GM12864 (cell line): ENCODE measurements at regions not wholly inside any gene's neighbourhood (a gene's known extent, or its start where the extent isn't known, plus 50 kb on each side); places are given as distances from the start of the nearest gene placed in this dataset.

Source experiments
- DNase-seq: peaks from one replicate; pipeline ENCODE4 v3.0.0-alpha.2; 2011; ENCODE audit warnings: low read depth
- H3K4me3 ChIP-seq: 2 replicates; pipeline ENCODE4 v1.5.1; 2011; ENCODE audit warnings: mild to moderate bottlenecking, low read depth, low read length, control low read depth
- TF ChIP-seq, protein P1 (sequence below): IDR thresholded peaks from 2 replicates; pipeline ENCODE4 v1.5.1; 2011; ENCODE audit warnings: low read depth, mild to moderate bottlenecking, moderate library complexity, low read length, control low read depth, inconsistent platforms; ENCODE audit errors: missing control alignments

DNA sequence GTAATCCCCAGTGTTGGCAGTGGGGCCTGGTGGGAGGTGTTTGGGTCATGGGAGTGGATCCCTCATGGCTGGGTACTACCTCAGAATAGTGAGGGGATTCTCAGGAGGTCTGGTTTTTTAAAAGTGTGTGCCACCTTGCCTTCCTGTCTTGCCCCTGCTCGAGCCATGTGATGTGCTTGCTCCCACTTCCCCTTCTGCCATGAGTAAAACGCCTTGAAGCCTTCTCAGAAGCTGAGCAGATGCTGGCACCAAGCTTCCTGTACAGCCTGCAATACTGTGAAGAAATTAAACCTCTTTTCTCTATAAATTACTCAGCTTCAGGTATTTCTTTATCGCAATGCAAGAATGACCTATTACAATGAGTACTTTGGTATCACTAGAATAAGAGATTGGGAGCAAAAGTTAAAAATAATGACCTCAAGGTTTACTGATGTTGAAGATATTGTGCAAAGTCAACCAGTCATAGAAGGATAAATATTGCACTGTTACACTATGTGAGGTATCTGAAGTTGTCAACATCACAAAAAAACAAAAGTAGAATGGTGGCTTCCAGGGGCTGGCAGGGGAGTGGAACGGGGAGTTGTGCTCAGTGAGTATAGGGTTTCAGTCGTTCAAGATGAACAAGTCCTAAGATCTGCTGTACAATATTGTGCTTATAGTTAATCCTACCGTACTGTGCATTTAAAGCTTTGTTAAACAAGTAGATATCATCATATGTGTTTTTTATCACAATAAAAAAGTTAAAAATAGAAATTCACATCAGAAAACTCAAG is 938.3 kb upstream of the CNTNAP5 start:
- TF ChIP-seq, protein P1, sequence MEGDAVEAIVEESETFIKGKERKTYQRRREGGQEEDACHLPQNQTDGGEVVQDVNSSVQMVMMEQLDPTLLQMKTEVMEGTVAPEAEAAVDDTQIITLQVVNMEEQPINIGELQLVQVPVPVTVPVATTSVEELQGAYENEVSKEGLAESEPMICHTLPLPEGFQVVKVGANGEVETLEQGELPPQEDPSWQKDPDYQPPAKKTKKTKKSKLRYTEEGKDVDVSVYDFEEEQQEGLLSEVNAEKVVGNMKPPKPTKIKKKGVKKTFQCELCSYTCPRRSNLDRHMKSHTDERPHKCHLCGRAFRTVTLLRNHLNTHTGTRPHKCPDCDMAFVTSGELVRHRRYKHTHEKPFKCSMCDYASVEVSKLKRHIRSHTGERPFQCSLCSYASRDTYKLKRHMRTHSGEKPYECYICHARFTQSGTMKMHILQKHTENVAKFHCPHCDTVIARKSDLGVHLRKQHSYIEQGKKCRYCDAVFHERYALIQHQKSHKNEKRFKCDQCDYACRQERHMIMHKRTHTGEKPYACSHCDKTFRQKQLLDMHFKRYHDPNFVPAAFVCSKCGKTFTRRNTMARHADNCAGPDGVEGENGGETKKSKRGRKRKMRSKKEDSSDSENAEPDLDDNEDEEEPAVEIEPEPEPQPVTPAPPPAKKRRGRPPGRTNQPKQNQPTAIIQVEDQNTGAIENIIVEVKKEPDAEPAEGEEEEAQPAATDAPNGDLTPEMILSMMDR = no peak
- H3K4me3 ChIP-seq = no peak overlapping the region
- no peak for DNase-seq

- no peak overlapping the region for H3K4me3 ChIP-seq
- TF ChIP-seq, protein P1 = no peak
- no peak for DNase-seq
Observed at GRCh38 chr2:123091471-123091870, 933.6 kb upstream of the CNTNAP5 start.

- no peak for DNase-seq
- TF ChIP-seq, protein P1 = no peak
Observed at GRCh38 chr2:123093199-123093598, 931.9 kb upstream of the CNTNAP5 start.

GRCh38 chr2:123095219-123095835 is 929.8 kb upstream of the CNTNAP5 start:
- H3K4me3 ChIP-seq = no peak overlapping the region
- TF ChIP-seq, protein P1 = no peak
- no peak for DNase-seq

More at GRCh38 chr2:123093199-123093598, 931.9 kb upstream of the CNTNAP5 start:
- H3K4me3 ChIP-seq = no peak overlapping the region

DNA sequence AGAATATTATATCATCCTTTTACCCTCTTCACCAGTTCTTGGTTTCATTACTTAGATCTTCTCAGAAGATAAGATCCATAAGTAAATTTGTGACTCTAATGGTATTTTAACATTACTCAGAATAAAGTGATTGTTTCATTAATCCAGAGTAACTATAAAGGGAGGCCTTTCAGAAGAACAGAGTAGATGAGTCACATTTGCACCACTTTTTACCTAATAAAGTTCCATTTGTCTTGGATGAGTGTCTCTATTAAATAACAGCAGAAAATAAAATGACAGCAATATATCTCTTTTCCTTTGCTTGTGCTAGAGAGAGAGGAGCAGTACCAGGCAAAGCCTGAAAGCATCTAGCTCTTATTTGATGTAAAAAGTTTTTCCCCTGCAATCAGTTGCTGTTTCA is 926.5 kb upstream of the CNTNAP5 start:
- no peak for DNase-seq
- no peak overlapping the region for H3K4me3 ChIP-seq
- TF ChIP-seq, protein P1 = no peak

DNA sequence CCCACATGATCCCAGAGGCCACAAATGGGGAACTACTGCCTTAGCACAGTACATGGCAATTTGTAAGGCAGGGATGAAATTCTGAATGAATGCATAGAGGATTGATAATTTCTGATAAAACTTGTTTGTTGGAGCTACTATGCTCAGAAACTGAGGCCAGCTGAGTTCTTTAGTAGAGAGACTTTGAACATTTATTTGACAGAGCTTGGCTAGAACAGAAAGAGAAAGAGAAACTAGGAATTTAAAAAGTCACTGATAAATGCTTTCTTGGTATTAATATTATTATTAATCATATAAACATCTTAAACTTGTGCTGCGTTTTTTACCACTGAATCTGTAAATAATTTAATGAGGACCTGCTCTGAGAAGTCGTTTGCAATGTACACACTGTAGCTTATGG is 923.7 kb upstream of the CNTNAP5 start:
- TF ChIP-seq, protein P1 = no peak
- H3K4me3 ChIP-seq = no peak overlapping the region

GRCh38 chr2:123103902-123104301 is 921.2 kb upstream of the CNTNAP5 start:
- no peak for DNase-seq

More for the DNA sequence above, 923.7 kb upstream of the CNTNAP5 start:
- no peak for DNase-seq

More at GRCh38 chr2:123103902-123104301, 921.2 kb upstream of the CNTNAP5 start:
- no peak overlapping the region for H3K4me3 ChIP-seq
- TF ChIP-seq, protein P1 = no peak
